Middle frontal gyrus (tissue), 1 donor: ENCODE measurements at regions not wholly inside any gene's neighbourhood (a gene's known extent, or its start where the extent isn't known, plus 50 kb on each side); places are given as distances from the start of the nearest gene placed in this dataset.
"Not testable (repeated sequence)": the region's sequence is repeated elsewhere in the genome, so short reads cannot be mapped to it uniquely, and the experiment has no call there.

Experiments
- DNase-seq: peaks from one replicate; pipeline ENCODE4 v3.0.0-alpha.2; 2015; ENCODE audit warnings: low spot score; ENCODE audit errors: extremely low spot score

DNA sequence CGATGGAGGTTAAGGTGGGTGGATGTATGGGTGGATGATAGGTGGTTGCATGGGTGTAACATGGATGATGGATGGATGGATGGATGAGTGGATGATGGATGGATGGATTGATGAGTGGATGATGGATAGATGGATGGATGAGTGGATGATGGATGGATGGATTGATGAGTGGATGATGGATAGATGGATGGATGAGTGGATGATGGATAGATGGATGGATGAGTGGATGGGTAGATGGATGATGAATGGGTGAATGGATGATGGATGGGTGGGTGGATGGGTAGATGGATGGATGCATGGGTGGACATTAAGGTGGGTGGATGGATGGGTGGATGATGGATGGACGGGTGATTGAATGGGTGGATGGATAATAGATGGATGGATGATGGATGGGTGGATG lies 136.5 kb upstream of the FOXD4L5 start:
- DNase-seq = not testable (repeated sequence)

DNA sequence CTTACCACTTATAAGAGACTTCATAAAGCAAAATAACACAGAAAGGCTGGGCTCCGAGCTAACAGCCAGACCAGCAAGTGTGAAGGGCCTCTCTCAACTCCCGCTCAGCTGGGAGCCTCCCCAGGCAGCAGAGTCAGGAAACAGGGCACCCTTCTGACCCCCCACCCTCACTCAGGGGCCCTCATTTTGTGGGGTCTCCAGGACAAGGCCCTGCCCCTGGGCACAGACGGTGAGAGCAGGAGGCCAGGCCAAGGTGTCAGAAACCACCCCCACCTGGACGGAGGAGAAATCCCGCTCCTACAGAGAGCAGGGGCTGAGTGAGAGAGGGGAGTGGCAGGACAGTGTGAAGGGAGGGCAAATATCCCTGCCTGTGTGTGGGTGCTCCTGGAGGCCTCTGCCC lies 135.8 kb upstream of the FOXD4L5 start:
- no peak for DNase-seq

DNA sequence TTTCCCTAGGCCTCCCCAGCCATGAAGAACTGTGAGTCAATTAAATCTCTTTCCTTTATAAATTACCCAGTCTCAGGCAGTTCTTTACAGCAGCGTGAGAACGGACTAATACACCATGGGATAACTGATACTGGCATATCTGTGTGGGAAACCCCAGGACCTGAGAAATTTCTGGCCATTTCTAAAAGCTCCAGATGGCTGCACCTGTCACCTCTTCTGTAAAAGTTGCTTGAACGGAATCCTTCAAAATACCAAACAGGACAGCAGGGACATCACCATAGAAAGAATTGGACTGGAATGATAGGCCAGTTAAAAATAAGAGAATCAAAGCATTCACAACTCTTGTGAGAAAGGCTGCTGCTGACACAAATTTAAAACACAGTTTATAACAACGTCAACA lies 134.0 kb upstream of the FOXD4L5 start:
- not testable (repeated sequence) for DNase-seq

DNA sequence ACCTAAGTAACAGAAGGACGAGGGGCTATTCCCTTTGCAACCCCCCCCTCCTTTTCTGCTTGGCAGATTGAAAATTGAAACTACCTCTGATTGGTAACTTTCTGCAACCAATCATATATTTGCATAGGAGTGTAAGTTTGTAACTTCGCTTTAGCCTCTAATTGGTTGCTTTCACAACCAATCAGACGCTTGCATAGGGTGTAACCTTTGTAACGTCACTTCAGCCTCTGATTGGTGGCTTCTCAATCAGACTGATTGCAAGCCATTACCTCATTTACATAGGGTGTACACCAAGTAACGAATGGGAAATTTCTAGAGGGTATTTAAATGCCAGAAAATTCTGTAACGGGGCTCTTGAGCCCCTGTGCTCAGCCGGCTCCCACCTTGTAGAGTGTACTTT lies 131.9 kb upstream of the FOXD4L5 start:
- not testable (repeated sequence) for DNase-seq

DNA sequence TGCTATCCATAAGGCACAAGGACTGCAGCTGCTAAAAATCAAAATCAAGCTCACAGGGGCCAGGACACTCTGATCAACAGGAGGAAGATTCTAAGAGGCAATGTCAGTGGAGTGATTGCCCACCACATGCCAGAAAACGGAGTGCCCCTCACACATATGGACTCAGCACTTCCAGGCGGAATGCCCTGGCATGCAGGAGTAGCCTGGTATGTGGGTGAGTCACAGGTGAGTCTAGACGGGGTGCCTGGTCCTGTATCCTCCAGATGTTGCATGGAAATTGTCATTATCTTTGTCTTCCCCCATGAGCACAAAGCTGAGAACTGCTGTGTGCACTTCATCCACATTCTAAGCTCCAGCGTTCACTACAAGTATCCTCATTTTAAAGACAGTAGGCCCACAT lies 129.2 kb upstream of the FOXD4L5 start:
- DNase-seq = not testable (repeated sequence)

DNA sequence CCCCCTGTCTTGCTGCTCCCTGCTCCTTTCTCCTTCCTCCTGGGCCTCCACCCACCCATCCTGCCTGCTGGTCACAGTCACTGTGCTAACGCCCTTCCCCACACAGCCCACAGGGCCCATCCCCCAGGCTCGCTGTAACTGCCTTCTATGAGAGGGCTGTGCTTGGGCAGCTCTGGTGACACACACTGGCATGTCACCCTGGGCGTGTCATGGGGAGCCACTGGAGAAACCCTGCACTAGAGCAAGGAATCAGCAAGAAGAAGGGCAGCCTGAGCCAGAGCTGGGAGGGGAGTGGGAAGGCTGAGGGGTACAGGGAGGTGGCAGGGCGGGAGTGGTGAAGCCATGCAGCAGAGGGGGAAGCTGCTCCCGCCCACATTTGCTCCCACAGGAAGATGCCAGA lies 128.4 kb upstream of the FOXD4L5 start:
- DNase-seq = not testable (repeated sequence)

DNA sequence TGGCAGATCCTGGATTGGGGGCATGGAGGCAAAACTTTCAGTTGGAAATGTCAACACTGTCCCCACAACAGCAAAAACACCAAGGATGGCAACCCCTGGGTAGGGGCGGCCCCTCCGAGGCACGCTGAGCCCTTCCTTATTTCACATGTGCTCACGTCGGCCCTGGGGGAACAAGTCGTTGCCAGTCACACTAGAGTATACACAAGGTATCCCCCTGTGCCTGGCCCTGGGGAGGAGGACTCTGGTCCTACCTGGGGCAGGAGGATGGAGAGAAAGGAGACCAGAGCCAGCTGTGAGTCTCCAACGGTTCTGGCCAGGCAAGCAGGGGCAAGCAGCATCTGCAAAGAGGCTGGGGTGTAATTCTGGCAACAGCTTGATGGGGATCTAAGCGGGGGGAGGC lies 126.9 kb upstream of the FOXD4L5 start:
- DNase-seq = no peak

DNA sequence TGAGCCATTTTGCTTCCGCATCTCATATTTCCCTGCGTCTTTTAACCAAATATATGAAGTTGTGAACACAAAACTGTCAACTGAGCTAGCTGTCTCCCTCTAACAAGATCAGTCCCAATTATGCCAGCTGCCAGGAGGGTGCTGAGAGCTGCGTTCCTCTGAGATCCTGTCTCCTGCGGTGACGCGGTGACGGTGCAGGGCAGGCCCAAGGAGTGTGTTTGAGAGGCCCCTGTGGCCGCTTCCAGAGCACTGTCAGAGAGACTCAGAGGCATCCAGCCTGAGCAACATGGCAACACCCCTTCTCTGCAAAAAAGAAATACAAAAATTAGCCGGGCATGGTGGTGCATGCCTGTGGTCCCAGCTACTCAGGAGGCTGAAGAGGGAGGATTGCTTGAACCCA lies 126.3 kb upstream of the FOXD4L5 start:
- DNase-seq = no peak

DNA sequence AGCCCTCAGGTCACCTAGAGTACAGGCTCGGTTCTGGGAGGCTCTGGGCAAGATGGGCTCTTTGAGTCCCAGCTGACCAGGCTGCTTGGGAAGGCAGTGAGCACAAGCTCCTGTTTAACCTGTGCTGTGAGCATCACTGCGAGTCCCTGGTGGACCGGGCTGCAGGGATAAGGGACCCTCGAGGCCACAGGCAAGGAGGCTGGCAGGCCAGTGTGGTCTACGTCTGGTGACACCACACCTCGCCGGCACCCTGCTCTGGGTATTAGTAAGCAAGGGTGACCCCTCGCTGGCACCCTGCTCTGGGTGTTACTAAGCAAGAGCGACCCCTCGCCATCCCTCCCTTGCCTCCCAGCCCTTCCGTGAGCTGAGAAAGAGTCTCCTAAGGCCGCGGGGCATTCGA lies 125.9 kb upstream of the FOXD4L5 start:
- no peak for DNase-seq

DNA sequence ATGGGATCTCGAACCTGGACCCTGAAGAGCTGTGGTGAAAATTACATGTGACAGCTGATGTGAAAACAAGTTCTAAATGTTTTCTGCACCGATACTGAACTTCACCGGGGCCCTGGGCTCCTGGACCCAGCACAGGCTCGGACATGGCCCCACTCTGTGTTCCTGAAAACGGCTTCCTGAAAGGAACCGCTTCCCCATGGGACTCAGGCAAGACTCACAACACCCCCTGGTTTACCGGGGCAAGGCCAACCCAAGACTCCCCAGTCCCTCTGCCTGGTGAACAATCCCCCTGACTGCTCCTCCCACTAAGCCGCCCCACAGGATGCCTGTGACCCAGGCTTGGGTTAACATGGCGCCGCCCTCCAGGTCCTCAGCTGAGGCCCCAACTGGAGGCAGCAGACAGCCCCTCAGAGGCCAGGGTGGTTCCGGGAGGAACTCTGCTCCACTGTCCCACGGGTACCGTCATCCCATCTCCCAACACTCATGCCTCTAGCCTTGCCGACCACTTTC lies 124.5 kb upstream of the FOXD4L5 start:
- no peak for DNase-seq

DNA sequence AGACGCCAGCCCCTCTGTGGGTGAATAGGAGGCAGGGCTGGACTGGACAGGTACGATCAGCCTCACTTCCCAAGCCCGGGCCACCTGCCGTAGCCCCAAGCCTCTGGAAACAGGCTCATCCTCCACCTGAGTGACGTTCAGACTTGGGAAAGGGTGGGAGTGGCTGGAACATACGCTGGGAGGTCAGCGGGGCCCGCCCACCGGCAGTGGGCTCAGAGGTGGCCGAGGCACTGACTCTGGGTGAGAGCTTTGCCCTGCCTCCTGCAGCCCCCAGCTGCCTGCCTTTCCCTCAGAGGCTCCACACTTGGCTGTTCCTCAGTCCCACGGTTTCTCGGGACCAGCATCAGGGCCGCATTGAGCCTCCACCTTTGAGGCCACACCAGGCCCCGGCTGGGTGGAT lies 123.8 kb upstream of the FOXD4L5 start:
- DNase-seq = not testable (repeated sequence)

DNA sequence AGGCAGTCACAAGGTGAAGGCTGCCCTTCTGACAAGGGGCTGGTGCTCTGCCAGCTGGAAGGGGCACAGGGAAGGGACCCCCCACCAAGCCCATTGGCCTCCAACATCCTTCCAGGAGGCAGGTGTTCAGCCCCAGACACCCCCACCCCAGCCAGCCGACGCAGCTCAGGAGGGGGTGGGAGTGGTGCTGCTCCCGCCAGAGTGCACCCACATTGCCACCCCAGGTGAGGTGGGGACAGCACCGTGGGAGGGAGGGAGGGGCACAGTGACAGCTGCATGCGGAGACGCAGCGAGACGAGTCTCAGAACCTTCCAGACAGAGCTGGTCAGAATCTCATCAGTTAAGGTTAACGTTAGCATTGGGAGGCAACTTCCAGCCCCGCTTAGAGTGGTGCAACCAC lies 121.6 kb upstream of the FOXD4L5 start:
- DNase-seq = not testable (repeated sequence)

DNA sequence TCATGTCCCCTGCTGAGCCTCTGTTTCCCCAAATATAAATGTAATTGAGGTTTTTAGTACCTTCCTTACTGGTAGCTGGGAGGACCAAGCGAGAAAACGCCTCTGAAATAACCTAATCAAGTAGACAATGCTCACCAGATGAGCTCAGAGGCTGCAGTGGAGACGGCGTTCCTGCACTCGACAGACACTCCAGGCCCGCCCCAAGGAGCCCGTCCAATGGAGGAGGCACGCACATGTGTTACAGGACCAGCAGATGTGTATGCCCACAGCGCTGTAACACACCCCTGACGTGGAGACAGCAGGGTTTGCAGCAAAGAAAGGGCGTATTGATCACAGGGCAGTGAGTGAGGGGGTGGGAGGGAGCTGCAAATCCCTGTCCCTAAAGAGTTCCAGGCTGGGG lies 120.8 kb upstream of the FOXD4L5 start:
- not testable (repeated sequence) for DNase-seq

DNA sequence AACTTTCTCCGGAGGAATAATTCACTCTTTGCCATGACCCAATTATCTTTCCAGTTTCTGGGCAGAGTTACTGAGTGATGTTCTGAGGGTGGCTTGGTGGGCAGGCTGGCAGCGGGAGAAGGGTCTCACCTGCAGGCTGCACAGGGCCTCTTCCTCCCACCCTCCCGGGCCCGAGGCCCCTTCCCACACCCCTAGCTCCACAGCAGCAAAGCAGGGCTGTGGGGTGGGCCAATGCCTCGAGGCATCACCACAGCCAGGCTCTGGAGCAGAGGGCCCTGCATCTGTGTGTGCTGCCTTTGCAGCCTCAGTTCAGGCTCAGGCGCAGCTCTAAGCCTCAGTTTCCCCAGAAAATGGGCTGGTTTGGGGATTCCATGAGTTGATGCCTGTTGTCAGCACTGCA lies 120.2 kb upstream of the FOXD4L5 start:
- no peak for DNase-seq

DNA sequence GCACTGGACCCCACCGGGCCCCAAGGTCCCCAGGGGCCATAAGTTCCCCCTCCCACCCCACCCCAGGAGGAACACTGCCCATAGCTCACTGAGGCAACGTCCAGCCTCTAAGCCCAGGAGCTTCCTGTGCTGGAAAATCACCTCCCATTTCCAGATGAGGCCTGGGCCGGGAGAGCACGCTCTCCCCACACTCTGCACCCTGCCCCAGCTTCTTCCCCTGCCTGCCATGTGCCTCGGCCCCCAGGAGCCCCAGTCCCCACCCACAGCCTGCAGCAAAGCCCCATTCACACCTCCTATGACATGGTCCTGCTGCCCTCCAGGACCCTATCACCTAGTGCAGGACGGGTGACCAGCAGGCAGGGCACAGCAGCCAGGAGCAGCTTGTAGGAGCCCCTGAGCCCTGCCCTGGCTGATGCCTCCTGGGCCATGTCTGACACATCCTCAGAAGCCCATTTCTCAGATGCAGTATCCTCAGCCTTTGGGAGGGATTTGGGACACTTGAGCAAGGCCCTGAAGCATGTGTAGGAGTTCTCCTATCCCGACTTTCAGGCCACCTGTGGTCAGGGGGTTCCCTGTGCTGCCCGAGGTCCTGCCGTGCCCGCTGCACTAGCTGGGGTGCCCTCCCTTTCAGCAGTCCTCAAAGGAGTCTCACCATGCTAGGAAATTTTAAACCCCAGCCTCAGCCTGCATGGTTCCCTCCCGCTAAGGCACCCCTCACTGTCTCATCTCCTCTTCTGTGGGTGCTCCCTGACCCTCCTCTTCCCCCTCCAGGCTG lies 119.4 kb upstream of the FOXD4L5 start:
- DNase-seq = no peak

DNA sequence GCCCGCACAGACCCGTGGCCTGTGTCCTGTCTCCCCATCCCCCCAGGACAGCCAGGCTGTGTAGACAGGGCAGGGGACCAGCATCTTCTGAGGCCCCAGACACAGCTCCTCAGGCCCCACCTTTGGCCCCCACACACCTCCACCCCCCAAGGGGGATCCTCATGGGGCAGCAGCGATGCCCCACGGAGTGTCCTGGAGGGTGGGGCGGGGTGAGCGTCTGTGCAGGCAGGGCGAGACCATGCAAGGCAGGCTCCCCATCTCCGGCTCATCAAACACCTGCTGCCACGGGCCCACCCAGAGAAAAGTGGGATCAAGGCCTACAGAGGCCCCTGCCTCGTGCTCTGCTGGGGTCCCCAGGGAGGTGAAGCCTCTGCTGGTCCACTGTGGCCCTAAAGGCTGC lies 118.7 kb upstream of the FOXD4L5 start:
- DNase-seq = no peak

DNA sequence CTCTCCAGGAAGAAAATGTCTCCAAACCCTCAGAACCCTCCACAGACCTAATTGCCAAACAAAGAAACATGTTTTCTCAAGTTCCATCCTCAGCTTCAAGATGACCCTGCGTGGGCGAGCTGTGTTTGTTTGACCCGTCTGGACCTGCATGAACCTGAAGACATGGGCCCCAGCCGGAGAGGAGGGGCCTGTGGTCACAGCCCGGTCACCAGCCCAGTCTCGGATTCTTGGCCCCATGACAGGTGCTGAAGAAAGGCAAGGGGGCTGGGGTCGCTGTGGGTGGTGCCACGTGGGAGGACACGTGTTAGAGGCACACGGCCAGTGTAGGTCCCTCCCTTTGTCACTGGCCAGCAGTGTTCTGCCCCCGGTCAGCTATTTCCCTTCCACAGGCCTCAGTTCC lies 118.1 kb upstream of the FOXD4L5 start:
- DNase-seq = not testable (repeated sequence)

DNA sequence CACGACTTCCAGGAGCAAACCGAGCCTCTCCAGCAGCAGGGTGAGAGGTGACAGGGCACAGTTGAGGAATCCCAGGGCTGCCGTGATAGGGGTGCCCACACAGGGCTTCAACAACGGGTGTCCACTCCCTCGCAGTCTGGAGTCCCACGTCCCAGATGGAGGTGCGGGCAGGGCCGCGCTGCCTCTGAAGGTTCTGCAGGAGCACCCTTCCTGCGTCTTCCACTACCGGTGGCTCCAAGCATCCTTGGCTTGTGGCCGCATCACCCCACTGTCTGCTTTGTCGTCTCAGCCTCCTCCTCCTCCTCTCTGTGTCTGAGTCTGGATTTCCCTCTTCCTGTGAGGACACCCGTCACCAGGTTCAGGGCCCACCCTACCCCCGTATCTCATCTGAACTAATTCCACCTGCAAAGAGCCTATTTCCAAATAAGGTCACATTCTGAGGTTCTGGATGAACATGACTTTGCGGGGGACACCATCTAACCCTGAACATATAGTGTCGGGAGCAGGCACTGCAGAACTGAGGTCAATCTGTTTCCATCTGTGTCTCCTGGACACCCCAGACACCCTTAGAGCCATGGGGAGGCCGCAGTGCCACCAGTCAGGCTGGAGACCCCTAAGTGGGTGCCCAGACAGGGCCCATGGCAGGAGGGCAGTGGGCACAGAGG lies 117.3 kb upstream of the FOXD4L5 start:
- DNase-seq = not testable (repeated sequence)

DNA sequence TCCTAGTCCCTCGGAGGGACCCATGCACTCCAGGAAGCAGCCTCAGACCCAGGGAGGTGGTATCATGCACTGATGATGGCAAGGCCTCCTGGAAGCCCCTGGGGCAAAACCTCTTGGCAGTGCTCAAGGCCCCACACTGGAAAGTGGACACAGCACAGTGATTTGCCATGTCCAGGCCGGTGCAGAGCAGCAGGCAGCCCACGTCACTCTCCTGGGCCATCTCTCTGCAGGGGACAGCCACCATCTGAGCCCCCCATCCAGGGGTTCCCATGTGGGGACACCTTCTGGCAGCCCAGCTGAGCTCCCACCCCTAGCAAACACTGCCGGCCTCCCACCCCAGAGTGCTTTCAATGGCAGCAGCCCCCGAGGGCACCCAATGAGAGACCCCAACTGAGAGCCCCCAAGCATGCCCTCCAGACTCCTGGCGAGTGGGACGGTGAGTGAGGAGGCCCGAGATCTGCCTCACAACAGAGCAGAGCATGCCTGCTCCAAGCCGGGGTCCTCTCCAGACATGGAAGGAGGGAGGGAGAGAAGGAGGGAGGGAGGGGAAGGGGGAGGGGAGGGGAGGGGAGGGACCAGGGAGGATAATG lies 116.5 kb upstream of the FOXD4L5 start:
- not testable (repeated sequence) for DNase-seq

DNA sequence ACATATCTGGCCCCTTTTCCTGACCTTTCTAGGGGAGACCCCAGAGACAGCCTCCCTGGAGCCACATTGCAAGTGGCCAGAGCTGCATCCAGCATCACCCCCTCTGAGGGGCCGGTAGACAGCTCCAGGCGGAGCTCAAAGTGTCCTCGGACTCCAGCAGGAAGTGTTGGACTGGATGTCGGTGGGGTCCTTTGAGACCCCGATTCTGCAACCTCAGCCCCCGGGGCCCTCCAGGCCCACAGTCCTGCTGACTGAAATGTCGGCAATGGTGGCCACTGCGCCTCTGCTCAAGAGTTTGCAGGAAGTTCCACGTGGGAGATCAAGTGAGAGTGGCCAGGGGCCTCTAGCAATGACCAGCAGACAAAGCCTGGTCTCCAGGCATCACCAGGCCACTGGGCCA lies 115.9 kb upstream of the FOXD4L5 start:
- no peak for DNase-seq

DNA sequence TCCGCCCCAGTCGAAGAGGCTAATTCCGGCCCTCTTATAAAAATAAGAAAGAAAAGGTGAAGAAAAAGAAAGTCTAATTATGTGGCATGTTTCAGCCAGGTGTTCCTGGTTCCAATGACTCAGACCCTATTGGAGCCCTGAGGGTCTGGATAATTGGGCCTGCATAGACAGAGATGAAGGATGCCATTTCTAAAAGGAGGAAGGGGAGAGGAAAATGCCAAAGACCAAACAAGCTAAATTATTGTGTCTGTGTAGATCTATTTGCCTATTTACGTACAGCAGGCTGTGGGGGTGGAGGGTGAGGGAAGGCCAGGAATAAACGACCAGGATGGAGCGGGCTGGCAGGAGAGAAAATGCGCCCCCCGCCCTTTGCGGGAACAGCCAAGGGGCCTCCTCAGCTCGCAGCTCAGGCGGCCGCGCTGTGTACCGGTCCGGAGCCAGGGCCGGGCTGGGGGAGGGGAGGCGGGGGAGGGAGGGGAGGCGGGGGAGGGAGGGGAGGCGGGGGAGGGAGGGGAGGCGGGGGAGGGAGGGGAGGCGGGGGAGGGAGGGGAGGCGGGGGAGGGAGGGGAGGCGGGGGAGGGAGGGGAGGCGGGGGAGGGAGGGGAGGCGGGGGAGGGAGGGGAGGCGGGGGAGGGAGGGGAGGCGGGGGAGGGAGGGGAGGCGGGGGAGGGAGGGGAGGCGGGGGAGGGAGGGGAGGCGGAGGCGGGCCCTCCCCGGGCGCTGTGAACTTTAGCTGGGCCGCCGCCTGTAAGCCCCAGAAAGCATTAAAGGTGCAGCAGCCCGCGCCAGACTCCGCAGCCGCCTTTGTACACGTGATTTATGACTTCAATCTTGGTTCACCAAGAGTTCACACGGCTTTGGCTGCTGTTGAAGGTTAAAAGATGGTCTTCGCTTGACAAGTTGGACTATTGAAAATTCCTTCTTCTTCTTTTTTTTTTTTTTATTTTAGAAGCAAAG lies 113.0 kb upstream of the FOXD4L5 start:
- DNase-seq = not testable (repeated sequence)
